ENCODE measurements at regions not wholly inside any gene's neighbourhood (a gene's known extent, or its start where the extent isn't known, plus 50 kb on each side); places are given as distances from the start of the nearest gene placed in this dataset.
"Not testable (repeated sequence)": the region's sequence is repeated elsewhere in the genome, so short reads cannot be mapped to it uniquely, and the experiment has no call there.

DNA sequence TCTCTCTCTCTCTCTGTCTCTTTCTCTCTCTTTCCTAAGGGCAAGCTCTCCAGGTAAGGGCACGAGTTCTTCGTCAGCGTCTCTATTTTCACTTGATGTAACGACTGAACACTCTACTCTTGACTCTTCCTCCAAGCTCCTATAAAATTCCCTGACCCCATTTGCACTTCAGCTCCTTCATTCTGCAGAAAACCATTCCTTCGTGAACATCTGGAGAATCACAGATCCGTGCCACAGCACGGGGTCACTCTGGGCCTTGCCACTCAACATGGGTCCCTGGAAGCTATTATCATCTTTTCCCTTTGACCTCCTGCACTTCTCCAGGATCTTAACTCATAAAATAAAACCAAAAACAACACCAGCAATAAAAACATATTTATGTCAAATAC lies 112.0 kb upstream of the LNX1 start:
- TF ChIP-seq, protein P1, sequence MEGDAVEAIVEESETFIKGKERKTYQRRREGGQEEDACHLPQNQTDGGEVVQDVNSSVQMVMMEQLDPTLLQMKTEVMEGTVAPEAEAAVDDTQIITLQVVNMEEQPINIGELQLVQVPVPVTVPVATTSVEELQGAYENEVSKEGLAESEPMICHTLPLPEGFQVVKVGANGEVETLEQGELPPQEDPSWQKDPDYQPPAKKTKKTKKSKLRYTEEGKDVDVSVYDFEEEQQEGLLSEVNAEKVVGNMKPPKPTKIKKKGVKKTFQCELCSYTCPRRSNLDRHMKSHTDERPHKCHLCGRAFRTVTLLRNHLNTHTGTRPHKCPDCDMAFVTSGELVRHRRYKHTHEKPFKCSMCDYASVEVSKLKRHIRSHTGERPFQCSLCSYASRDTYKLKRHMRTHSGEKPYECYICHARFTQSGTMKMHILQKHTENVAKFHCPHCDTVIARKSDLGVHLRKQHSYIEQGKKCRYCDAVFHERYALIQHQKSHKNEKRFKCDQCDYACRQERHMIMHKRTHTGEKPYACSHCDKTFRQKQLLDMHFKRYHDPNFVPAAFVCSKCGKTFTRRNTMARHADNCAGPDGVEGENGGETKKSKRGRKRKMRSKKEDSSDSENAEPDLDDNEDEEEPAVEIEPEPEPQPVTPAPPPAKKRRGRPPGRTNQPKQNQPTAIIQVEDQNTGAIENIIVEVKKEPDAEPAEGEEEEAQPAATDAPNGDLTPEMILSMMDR (conservative IDR thresholded peaks at IDR 0.05 in 1 of 2, IDR thresholded peaks at IDR 0.05 in 1 of 2; ENCODE audit: low read depth in 1 of 2, low read length in 2 of 2) = no peak
- TF ChIP-seq EZH2 (IDR thresholded peaks at IDR 0.05; ENCODE audit: low read length, missing control alignments) = no peak
- Histone ChIP-seq H3K36me3 (ENCODE audit: control insufficient read depth, insufficient read depth, low read length) (no peaks in the 10 kb centered on the region), H3K9ac (ENCODE audit: insufficient read depth, low read length) (no peak overlapping the region), H3K79me2 (ENCODE audit: control insufficient read depth, insufficient read depth, low read length) (no peaks in the 10 kb centered on the region), H4K20me1 (ENCODE audit: control insufficient read depth, extremely low read depth, insufficient read depth, low read length) (no peaks in the 10 kb centered on the region), H3K4me2 (ENCODE audit: extremely low read depth, insufficient read depth, low read length) (peak overlapping the region; percentile 87), H3K27ac (ENCODE audit: insufficient read depth, low read length) (peak overlapping the region; percentile 59), H3K27me3 (ENCODE audit: control insufficient read depth, insufficient read depth, low read length) (no peaks in the 10 kb centered on the region), H3K4me1 (ENCODE audit: control insufficient read depth, extremely low read depth, insufficient read depth, low read length) (peaks cover 23% of the 10 kb centered on the region), H2AFZ (ENCODE audit: low read length) (peak overlapping the region; percentile 41), H3K9me3 (ENCODE audit: control insufficient read depth, insufficient read depth, low read depth, low read length) (no peaks in the 10 kb centered on the region), H3K4me3 (replicated peaks in 1 of 4; ENCODE audit: control extremely low read depth in 1 of 4, insufficient read depth in 1 of 4, low read depth in 3 of 4, low read length in 4 of 4) (no peak overlapping the region)
- DNase-seq (ENCODE audit: low read depth in 2 of 2) = no peak

DNA sequence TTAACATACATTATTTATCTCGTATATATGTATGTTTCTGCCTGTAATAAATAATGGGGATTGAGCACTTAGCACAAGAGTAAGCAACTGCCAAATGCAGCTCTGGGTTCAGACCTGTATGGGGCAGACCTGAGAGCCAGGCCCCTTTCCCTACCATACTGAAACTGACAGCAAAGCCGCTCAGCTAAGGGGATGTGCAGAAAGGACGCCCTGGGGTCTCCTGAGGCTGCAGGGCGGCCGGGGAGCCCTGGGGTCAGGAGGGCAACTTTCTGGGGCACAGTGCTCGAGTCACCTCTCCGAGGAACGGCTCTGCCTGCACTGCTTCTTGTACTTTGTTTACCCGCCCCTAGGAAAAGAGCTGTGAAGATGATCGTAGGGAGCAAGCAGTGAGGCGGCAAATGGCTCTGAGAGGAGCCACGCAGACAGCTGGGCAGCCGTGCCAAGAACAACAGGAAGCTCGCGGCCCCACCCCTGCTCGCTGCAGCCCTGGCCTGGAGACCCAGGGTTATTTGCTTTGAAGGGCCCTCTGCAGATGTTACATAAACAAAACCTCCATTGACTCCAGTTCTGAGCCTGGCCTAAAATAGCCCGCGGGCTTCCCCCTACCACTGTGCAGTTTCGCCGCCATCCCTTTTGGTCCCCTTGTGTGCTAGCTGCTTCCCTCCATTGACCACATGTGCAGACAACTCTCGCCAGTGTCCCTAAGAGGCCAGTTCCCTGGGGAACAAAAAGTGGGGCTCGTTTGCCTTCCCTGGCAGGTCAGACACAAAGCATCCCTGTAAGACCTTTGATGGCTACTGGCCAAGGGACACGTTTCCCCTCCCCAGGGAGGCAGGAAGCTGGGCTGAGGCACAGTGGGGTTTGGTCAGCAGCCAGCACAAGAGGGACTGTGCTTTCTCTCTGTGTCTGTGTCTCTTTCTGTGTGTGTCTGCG lies 111.3 kb upstream of the LNX1 start:
- Histone ChIP-seq H3K27me3 (ENCODE audit: control insufficient read depth, insufficient read depth, low read length) (no peaks in the 10 kb centered on the region), H3K4me3 (replicated peaks in 1 of 4; ENCODE audit: control extremely low read depth in 1 of 4, insufficient read depth in 1 of 4, low read depth in 3 of 4, low read length in 4 of 4) (peak overlapping the region in 1 of 4 experiments; percentile 14), H4K20me1 (ENCODE audit: control insufficient read depth, extremely low read depth, insufficient read depth, low read length) (no peaks in the 10 kb centered on the region), H3K9me3 (ENCODE audit: control insufficient read depth, insufficient read depth, low read depth, low read length) (no peaks in the 10 kb centered on the region), H2AFZ (ENCODE audit: low read length) (peak overlapping the region; percentile 41), H3K4me1 (ENCODE audit: control insufficient read depth, extremely low read depth, insufficient read depth, low read length) (peaks cover 23% of the 10 kb centered on the region), H3K27ac (ENCODE audit: insufficient read depth, low read length) (peak overlapping the region; percentile 59), H3K36me3 (ENCODE audit: control insufficient read depth, insufficient read depth, low read length) (no peaks in the 10 kb centered on the region), H3K79me2 (ENCODE audit: control insufficient read depth, insufficient read depth, low read length) (no peaks in the 10 kb centered on the region), H3K9ac (ENCODE audit: insufficient read depth, low read length) (peak overlapping the region; percentile 57), H3K4me2 (ENCODE audit: extremely low read depth, insufficient read depth, low read length) (peak overlapping the region; percentile 87)
- TF ChIP-seq, protein P1 (conservative IDR thresholded peaks at IDR 0.05 in 1 of 2, IDR thresholded peaks at IDR 0.05 in 1 of 2; ENCODE audit: low read depth in 1 of 2, low read length in 2 of 2) = peak in 1 of 2 donors; percentile 34
- no peak for TF ChIP-seq EZH2 (IDR thresholded peaks at IDR 0.05; ENCODE audit: low read length, missing control alignments)
- peak; percentile 86 for DNase-seq (ENCODE audit: low read depth in 2 of 2)

DNA sequence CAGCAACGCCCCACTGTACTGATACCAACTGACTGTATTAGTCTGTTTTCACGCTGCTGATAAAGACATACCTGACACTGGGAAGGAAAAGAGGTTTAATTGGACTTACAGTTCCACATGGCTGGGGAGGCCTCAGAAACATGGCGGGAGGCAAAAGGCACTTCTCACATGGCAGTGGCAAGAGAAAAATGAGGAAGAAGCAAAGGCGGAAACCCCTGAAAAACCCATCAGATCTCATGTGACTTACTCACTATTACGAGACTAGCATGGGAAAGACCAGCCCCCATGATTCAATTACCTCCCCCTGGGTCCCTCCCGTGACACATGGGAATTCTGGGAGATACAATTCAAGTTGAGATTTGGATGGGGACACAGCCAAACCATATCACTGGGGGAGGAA lies 110.0 kb upstream of the LNX1 start:
- DNase-seq (ENCODE audit: low read depth in 2 of 2); H2AFZ ChIP-seq (ENCODE audit: low read length); H3K9me3 ChIP-seq (ENCODE audit: control insufficient read depth, insufficient read depth, low read depth, low read length); H4K20me1 ChIP-seq (ENCODE audit: control insufficient read depth, extremely low read depth, insufficient read depth, low read length); H3K4me3 ChIP-seq (replicated peaks in 1 of 4; ENCODE audit: control extremely low read depth in 1 of 4, insufficient read depth in 1 of 4, low read depth in 3 of 4, low read length in 4 of 4); H3K27me3 ChIP-seq (ENCODE audit: control insufficient read depth, insufficient read depth, low read length); H3K9ac ChIP-seq (ENCODE audit: insufficient read depth, low read length); H3K36me3 ChIP-seq (ENCODE audit: control insufficient read depth, insufficient read depth, low read length); H3K27ac ChIP-seq (ENCODE audit: insufficient read depth, low read length); H3K79me2 ChIP-seq (ENCODE audit: control insufficient read depth, insufficient read depth, low read length); H3K4me2 ChIP-seq (ENCODE audit: extremely low read depth, insufficient read depth, low read length): not testable (repeated sequence)
- H3K4me1 ChIP-seq (ENCODE audit: control insufficient read depth, extremely low read depth, insufficient read depth, low read length) = peaks cover 18% of the 10 kb centered on the region

DNA sequence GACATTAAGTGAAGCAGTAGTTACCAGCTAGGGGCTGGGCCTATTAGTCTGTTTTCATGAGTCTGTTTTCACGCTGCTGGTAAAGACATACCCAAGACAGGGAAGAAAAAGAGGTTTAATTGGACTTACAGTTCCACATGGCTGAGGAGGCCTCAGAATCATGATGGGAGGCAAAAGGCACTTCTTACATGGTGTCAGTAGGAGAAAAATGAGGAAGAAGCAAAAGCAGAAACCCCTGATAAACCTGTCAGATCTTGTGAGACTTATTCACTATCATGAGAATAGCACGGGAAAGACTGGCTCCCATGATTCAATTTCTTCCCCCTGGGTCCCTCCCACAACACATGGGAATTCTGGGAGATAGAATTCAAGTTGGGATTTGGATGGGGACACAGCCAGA lies 108.0 kb upstream of the LNX1 start:
- H3K27ac ChIP-seq (ENCODE audit: insufficient read depth, low read length); H3K9ac ChIP-seq (ENCODE audit: insufficient read depth, low read length); H2AFZ ChIP-seq (ENCODE audit: low read length); H3K36me3 ChIP-seq (ENCODE audit: control insufficient read depth, insufficient read depth, low read length); DNase-seq (ENCODE audit: low read depth in 2 of 2); H3K9me3 ChIP-seq (ENCODE audit: control insufficient read depth, insufficient read depth, low read depth, low read length); H3K79me2 ChIP-seq (ENCODE audit: control insufficient read depth, insufficient read depth, low read length); H3K27me3 ChIP-seq (ENCODE audit: control insufficient read depth, insufficient read depth, low read length); H4K20me1 ChIP-seq (ENCODE audit: control insufficient read depth, extremely low read depth, insufficient read depth, low read length); H3K4me2 ChIP-seq (ENCODE audit: extremely low read depth, insufficient read depth, low read length); H3K4me3 ChIP-seq (replicated peaks in 1 of 4; ENCODE audit: control extremely low read depth in 1 of 4, insufficient read depth in 1 of 4, low read depth in 3 of 4, low read length in 4 of 4): not testable (repeated sequence)
- H3K4me1 ChIP-seq (ENCODE audit: control insufficient read depth, extremely low read depth, insufficient read depth, low read length) = peaks cover 11% of the 10 kb centered on the region
